ENCODE measurements at regions not wholly inside any gene's neighbourhood (a gene's known extent, or its start where the extent isn't known, plus 50 kb on each side); places are given as distances from the start of the nearest gene placed in this dataset.
A peak's percentile ranks its signal among the peaks of the same experiment; 100 is the strongest.

DNA sequence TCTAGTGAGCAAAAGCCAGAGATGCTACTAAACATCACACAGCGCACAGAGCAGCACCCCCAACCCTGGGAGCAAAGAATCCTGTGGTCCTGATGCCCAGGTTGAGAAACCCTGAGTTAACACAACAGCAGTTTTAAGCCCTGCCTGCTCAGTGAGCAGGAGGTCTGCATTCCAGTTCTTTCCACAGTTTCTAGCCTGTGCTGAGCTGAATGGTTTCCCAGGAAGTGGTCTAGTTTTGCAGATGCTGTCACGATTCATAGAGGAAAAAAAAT lies 171.1 kb upstream of the PROK2 start:
- Mint-ChIP-seq H3K27me3 (ENCODE audit: insufficient read depth, low read depth, poor library complexity) (peaks cover 4% of the 10 kb centered on the region), H3K4me3 (no peak overlapping the region), H3K9me3 (no peaks in the 10 kb centered on the region; the same call in 2 of the 3 replicates), H3K36me3 (ENCODE audit: low read depth) (no peaks in the 10 kb centered on the region), H3K4me1 (peaks cover 30% of the 10 kb centered on the region), H3K27ac (no peak overlapping the region)
- Histone ChIP-seq H3F3A (replicated peaks; ENCODE audit: low read depth) (no peaks in the 10 kb centered on the region), H3K4me1 (ENCODE audit: insufficient read depth) (peaks cover 20% of the 10 kb centered on the region), H2AFZ (no peak overlapping the region), H4K20me1 (replicated peaks; ENCODE audit: insufficient read depth) (no peaks in the 10 kb centered on the region), H3K36me3 (ENCODE audit: insufficient read depth) (no peaks in the 10 kb centered on the region), H3K79me2 (replicated peaks; ENCODE audit: insufficient read depth) (no peaks in the 10 kb centered on the region), H3K4me2 (no peak overlapping the region), H3K9me2 (ENCODE audit: insufficient read depth) (no peaks in the 10 kb centered on the region), H3K27me3 (ENCODE audit: insufficient read depth) (no peaks in the 10 kb centered on the region), H3K4me3 (no peak overlapping the region), H3K27ac (ENCODE audit: low read depth) (no peak overlapping the region)
- DNase-seq (ENCODE audit: low spot score) (peak; percentile 18), ATAC-seq (peak; percentile 56)
- TF ChIP-seq, protein P1, sequence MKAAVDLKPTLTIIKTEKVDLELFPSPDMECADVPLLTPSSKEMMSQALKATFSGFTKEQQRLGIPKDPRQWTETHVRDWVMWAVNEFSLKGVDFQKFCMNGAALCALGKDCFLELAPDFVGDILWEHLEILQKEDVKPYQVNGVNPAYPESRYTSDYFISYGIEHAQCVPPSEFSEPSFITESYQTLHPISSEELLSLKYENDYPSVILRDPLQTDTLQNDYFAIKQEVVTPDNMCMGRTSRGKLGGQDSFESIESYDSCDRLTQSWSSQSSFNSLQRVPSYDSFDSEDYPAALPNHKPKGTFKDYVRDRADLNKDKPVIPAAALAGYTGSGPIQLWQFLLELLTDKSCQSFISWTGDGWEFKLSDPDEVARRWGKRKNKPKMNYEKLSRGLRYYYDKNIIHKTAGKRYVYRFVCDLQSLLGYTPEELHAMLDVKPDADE (IDR thresholded peaks at IDR 0.05): no peak
- no peak for TF ChIP-seq POLR2AphosphoS5 (IDR thresholded peaks at IDR 0.05; ENCODE audit: low read depth)

DNA sequence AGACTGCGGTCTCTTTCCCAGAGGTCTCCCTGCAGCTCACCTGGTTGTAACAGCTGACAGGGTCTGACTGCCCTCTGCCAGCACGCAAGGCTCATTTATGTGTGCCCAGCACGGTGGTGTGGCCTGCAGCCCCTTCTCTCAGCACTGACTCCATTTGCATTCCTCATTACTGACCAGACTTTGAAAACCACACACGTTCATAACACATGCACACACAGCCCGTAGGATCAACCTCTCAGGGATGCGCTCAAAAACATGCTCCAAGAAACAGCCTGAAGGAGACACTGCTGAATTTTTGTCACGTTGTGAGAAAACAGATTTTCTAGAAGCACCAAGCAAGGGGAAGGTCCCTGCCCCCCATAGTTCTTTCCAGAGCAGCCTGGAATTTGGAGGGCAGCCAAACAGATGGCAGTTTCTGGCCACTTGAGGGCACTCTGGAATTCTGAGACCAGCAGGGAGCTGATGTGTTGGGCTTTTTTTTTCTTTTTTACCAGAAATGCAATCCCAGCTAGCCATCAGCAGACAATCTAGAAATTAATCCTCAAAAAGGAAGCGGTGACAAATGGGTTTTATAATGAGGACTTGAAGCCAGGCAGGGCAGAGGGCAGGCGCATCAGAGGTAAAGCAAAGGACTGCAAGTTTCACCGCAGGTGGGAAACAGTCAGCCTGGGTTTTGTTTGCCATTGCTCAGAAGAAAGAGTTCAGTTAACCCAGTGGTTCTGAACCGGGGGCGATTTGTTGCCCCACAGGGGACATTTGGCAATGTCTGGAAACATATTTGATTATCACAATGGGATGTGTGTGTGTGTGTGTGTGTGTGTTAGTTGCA lies 170.5 kb upstream of the PROK2 start:
- Histone ChIP-seq H3K36me3 (ENCODE audit: insufficient read depth) (no peaks in the 10 kb centered on the region), H3K9me2 (ENCODE audit: insufficient read depth) (no peaks in the 10 kb centered on the region), H3K79me2 (replicated peaks; ENCODE audit: insufficient read depth) (no peaks in the 10 kb centered on the region), H3K27ac (ENCODE audit: low read depth) (no peak overlapping the region), H3F3A (replicated peaks; ENCODE audit: low read depth) (no peaks in the 10 kb centered on the region), H3K4me3 (no peak overlapping the region), H2AFZ (peak overlapping the region; percentile 57; the same call in 1 of the 2 replicates), H4K20me1 (replicated peaks; ENCODE audit: insufficient read depth) (no peaks in the 10 kb centered on the region), H3K27me3 (ENCODE audit: insufficient read depth) (no peaks in the 10 kb centered on the region), H3K4me2 (no peak overlapping the region; the same call in 1 of the 2 replicates), H3K4me1 (ENCODE audit: insufficient read depth) (peaks cover 14% of the 10 kb centered on the region)
- ATAC-seq (peak; percentile 86), DNase-seq (ENCODE audit: low spot score) (peak; percentile 84)
- peak overlapping the region; percentile 85 for H3K27ac Mint-ChIP-seq
- no peaks in the 10 kb centered on the region; the same call in 2 of the 3 replicates for H3K9me3 Mint-ChIP-seq
- H3K4me3 Mint-ChIP-seq: no peak overlapping the region
- peaks cover 25% of the 10 kb centered on the region for H3K4me1 Mint-ChIP-seq
- peaks cover 4% of the 10 kb centered on the region for H3K27me3 Mint-ChIP-seq (ENCODE audit: insufficient read depth, low read depth, poor library complexity)
- no peaks in the 10 kb centered on the region for H3K36me3 Mint-ChIP-seq (ENCODE audit: low read depth)
- TF ChIP-seq, protein P2, sequence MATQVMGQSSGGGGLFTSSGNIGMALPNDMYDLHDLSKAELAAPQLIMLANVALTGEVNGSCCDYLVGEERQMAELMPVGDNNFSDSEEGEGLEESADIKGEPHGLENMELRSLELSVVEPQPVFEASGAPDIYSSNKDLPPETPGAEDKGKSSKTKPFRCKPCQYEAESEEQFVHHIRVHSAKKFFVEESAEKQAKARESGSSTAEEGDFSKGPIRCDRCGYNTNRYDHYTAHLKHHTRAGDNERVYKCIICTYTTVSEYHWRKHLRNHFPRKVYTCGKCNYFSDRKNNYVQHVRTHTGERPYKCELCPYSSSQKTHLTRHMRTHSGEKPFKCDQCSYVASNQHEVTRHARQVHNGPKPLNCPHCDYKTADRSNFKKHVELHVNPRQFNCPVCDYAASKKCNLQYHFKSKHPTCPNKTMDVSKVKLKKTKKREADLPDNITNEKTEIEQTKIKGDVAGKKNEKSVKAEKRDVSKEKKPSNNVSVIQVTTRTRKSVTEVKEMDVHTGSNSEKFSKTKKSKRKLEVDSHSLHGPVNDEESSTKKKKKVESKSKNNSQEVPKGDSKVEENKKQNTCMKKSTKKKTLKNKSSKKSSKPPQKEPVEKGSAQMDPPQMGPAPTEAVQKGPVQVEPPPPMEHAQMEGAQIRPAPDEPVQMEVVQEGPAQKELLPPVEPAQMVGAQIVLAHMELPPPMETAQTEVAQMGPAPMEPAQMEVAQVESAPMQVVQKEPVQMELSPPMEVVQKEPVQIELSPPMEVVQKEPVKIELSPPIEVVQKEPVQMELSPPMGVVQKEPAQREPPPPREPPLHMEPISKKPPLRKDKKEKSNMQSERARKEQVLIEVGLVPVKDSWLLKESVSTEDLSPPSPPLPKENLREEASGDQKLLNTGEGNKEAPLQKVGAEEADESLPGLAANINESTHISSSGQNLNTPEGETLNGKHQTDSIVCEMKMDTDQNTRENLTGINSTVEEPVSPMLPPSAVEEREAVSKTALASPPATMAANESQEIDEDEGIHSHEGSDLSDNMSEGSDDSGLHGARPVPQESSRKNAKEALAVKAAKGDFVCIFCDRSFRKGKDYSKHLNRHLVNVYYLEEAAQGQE (IDR thresholded peaks at IDR 0.05; ENCODE audit: unreplicated experiment): no peak
- TF ChIP-seq, protein P3, sequence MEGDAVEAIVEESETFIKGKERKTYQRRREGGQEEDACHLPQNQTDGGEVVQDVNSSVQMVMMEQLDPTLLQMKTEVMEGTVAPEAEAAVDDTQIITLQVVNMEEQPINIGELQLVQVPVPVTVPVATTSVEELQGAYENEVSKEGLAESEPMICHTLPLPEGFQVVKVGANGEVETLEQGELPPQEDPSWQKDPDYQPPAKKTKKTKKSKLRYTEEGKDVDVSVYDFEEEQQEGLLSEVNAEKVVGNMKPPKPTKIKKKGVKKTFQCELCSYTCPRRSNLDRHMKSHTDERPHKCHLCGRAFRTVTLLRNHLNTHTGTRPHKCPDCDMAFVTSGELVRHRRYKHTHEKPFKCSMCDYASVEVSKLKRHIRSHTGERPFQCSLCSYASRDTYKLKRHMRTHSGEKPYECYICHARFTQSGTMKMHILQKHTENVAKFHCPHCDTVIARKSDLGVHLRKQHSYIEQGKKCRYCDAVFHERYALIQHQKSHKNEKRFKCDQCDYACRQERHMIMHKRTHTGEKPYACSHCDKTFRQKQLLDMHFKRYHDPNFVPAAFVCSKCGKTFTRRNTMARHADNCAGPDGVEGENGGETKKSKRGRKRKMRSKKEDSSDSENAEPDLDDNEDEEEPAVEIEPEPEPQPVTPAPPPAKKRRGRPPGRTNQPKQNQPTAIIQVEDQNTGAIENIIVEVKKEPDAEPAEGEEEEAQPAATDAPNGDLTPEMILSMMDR (conservative IDR thresholded peaks at IDR 0.05; ENCODE audit: low read depth in 2 of 2): peak; percentile 82 to 84
